ENCODE measurements at regions not wholly inside any gene's neighbourhood (a gene's known extent, or its start where the extent isn't known, plus 50 kb on each side); places are given as distances from the start of the nearest gene placed in this dataset.

DNA sequence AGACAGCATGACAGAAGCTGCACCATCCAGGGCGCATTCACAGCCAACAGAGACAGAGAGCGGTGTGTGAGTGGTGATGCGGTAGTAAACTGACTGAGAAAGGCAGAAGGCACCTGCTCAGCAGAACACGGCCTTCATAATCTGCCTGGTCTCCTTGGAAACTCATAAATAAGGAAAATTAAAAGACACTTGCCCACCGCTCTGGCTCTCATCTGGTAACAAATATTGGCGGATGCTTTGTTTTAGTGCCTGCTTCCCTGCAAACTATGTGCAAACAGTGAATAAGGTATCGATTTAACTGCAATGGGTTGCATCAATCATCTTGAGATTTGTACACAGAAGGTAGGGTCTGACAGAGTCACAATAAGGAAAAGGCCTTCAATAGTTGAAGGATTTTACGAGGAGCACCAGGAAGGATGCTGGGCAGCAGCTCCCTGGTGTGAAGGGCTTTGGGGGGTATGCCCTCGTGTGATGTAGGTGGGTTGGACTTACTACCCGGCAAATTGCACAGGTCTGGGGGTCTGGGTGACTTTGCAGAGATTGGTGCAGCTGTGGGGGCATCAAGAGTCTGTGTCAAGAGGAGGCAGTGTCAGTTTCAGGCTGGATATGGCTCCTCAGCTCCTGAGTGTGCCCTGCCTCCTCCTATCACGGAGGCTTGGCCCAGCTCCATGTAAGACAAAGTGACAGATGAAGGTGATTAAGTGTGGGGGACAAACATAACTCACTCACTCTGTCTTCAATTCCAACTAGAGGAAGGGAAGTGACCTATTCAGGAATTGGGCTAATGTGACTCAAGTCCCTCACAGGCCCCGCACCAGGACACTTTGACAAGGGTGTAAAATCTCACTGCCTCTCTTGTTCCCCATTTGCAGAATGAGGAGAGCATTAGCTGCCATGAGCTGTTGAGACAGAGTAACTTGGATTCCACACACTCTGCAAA lies 166.7 kb downstream of the ICE1 start:
- Histone ChIP-seq H3K9ac (replicated peaks in 1 of 4; ENCODE audit: extremely low read depth in 1 of 4, low read depth in 3 of 4, low read length in 3 of 4) (no peak overlapping the region), H4K8ac (ENCODE audit: extremely low read depth, insufficient read depth, low read length) (no peak overlapping the region), H3K14ac (ENCODE audit: insufficient read length) (no peak overlapping the region), H3K4me3 (ENCODE audit: extremely low read depth in 1 of 4, insufficient read depth in 2 of 4, low read depth in 3 of 4, low read length in 4 of 4) (no peak overlapping the region), H3K4ac (replicated peaks; ENCODE audit: insufficient read length, low read depth, low read length) (no peak overlapping the region), H3K79me1 (ENCODE audit: low read depth, low read length) (no peaks in the 10 kb centered on the region), H3K27ac (ENCODE audit: low read depth, low read length) (no peak overlapping the region), H2AFZ (ENCODE audit: low read length) (no peak overlapping the region), H4K5ac (ENCODE audit: insufficient read length, low read depth, low read length) (no peak overlapping the region), H2BK15ac (ENCODE audit: low read length) (no peak overlapping the region), H3K79me2 (ENCODE audit: control insufficient read depth in 1 of 2, insufficient read depth in 2 of 2, low read length in 2 of 2) (no peaks in the 10 kb centered on the region), H3K23me2 (ENCODE audit: low read depth, low read length) (no peaks in the 10 kb centered on the region), H3K27me3 (replicated peaks in 1 of 4; ENCODE audit: control insufficient read depth in 3 of 4, extremely low read depth in 1 of 4, insufficient read depth in 3 of 4, low read length in 3 of 4) (no peaks in the 10 kb centered on the region), H2BK12ac (ENCODE audit: low read depth, low read length) (no peak overlapping the region), H3K18ac (ENCODE audit: extremely low read depth, low read length) (no peak overlapping the region), H4K20me1 (replicated peaks in 1 of 2; ENCODE audit: control insufficient read depth in 1 of 2, insufficient read depth in 2 of 2, low read length in 2 of 2) (no peaks in the 10 kb centered on the region), H3K4me1 (replicated peaks in 1 of 4; ENCODE audit: control insufficient read depth in 3 of 4, insufficient read depth in 4 of 4, low read length in 3 of 4) (no peaks in the 10 kb centered on the region), H3K23ac (ENCODE audit: insufficient read length) (no peak overlapping the region), H3K36me3 (ENCODE audit: control insufficient read depth in 2 of 4, insufficient read depth in 4 of 4, low read length in 3 of 4) (no peaks in the 10 kb centered on the region), H2BK120ac (replicated peaks; ENCODE audit: low read depth, low read length) (no peak overlapping the region), H2BK20ac (ENCODE audit: low read length) (no peak overlapping the region), H3K4me2 (ENCODE audit: insufficient read depth in 1 of 2, low read depth in 2 of 2, low read length in 2 of 2) (no peak overlapping the region), H2BK5ac (ENCODE audit: low read depth, low read length) (no peak overlapping the region), H3K56ac (replicated peaks; ENCODE audit: insufficient read length, low read depth, low read length) (no peak overlapping the region), H2AK5ac (ENCODE audit: low read depth, low read length) (no peak overlapping the region), H3K9me3 (ENCODE audit: insufficient read depth in 2 of 2, low read depth in 1 of 2, low read length in 1 of 2) (peaks cover 10 to 11% of the 10 kb centered on the region in 2 experiments; a peak in 2 of 4 replicates), H4K91ac (replicated peaks; ENCODE audit: insufficient read length, low read length) (no peak overlapping the region)
- 85% methylated on average over 12 of the region's 12 CpGs; no CpG with 5 or more reads in 1 of the 2 experiments for WGBS, 2 experiments (ENCODE audit: extremely low coverage in 1 of 2, insufficient coverage in 1 of 2, insufficient read length in 1 of 2, insufficient replicate concordance in 2 of 2, low coverage in 1 of 2, low lambda C conversion rate in 2 of 2, missing lambda C conversion rate in 1 of 2)
- ChIA-PET CTCF (ENCODE audit: partially characterized antibody) (interaction anchor here (0.6 kb wide), 1 partner anchor 25 kb away, joined by 3 read pairs; no protein-coding TSS in a partner anchor), POLR2A (ENCODE audit: partially characterized antibody) (no interaction called here)
- FAIRE-seq (no peak), DNase-seq (ENCODE audit: low read depth in 1 of 2, low spot score in 2 of 2) (no peak)
- TF ChIP-seq, protein P1, sequence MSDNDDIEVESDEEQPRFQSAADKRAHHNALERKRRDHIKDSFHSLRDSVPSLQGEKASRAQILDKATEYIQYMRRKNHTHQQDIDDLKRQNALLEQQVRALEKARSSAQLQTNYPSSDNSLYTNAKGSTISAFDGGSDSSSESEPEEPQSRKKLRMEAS (IDR thresholded peaks at IDR 0.05), result no peak

Data from H1 (cell line).